ENCODE measurements at regions not wholly inside any gene's neighbourhood (a gene's known extent, or its start where the extent isn't known, plus 50 kb on each side); places are given as distances from the start of the nearest gene placed in this dataset.
A peak's percentile ranks its signal among the peaks of the same experiment; 100 is the strongest.

- no peaks in the 10 kb centered on the region for H4K20me1 ChIP-seq (ENCODE audit: control insufficient read depth, extremely low read depth, insufficient read depth, low read length)
- H3K4me2 ChIP-seq (ENCODE audit: extremely low read depth, insufficient read depth, low read length) = no peak overlapping the region
- no peak overlapping the region for H3K4me3 ChIP-seq (replicated peaks in 1 of 4; ENCODE audit: control extremely low read depth in 1 of 4, insufficient read depth in 1 of 4, low read depth in 3 of 4, low read length in 4 of 4)
- H3K27me3 ChIP-seq (ENCODE audit: control insufficient read depth, insufficient read depth, low read length) = no peaks in the 10 kb centered on the region
- TF ChIP-seq EZH2 (IDR thresholded peaks at IDR 0.05; ENCODE audit: low read length, missing control alignments) = no peak
- TF ChIP-seq CTCF (conservative IDR thresholded peaks at IDR 0.05 in 1 of 2, IDR thresholded peaks at IDR 0.05 in 1 of 2; ENCODE audit: low read depth in 1 of 2, low read length in 2 of 2) = no peak
- H3K4me1 ChIP-seq (ENCODE audit: control insufficient read depth, extremely low read depth, insufficient read depth, low read length) = no peaks in the 10 kb centered on the region
- H2AFZ ChIP-seq (ENCODE audit: low read length) = no peak overlapping the region
- no peaks in the 10 kb centered on the region for H3K36me3 ChIP-seq (ENCODE audit: control insufficient read depth, insufficient read depth, low read length)
- no peak overlapping the region for H3K27ac ChIP-seq (ENCODE audit: insufficient read depth, low read length)
- H3K9ac ChIP-seq (ENCODE audit: insufficient read depth, low read length) = no peak overlapping the region
- H3K79me2 ChIP-seq (ENCODE audit: control insufficient read depth, insufficient read depth, low read length) = no peaks in the 10 kb centered on the region
- no peak for DNase-seq (ENCODE audit: low read depth in 2 of 2)
- H3K9me3 ChIP-seq (ENCODE audit: control insufficient read depth, insufficient read depth, low read depth, low read length) = no peaks in the 10 kb centered on the region
Measured at GRCh38 chr2:196504788-196505187, 134.7 kb upstream of the CCDC150 start.

GRCh38 chr2:196510246-196510645 is 129.3 kb upstream of the CCDC150 start:
- H3K27me3 ChIP-seq (ENCODE audit: control insufficient read depth, insufficient read depth, low read length) = no peaks in the 10 kb centered on the region
- no peaks in the 10 kb centered on the region for H4K20me1 ChIP-seq (ENCODE audit: control insufficient read depth, extremely low read depth, insufficient read depth, low read length)
- H2AFZ ChIP-seq (ENCODE audit: low read length) = no peak overlapping the region
- no peak for DNase-seq (ENCODE audit: low read depth in 2 of 2)
- no peaks in the 10 kb centered on the region for H3K4me1 ChIP-seq (ENCODE audit: control insufficient read depth, extremely low read depth, insufficient read depth, low read length)
- no peak for TF ChIP-seq EZH2 (IDR thresholded peaks at IDR 0.05; ENCODE audit: low read length, missing control alignments)
- no peak for TF ChIP-seq CTCF (conservative IDR thresholded peaks at IDR 0.05 in 1 of 2, IDR thresholded peaks at IDR 0.05 in 1 of 2; ENCODE audit: low read depth in 1 of 2, low read length in 2 of 2)
- no peaks in the 10 kb centered on the region for H3K36me3 ChIP-seq (ENCODE audit: control insufficient read depth, insufficient read depth, low read length)
- H3K9ac ChIP-seq (ENCODE audit: insufficient read depth, low read length) = no peak overlapping the region
- no peak overlapping the region for H3K4me2 ChIP-seq (ENCODE audit: extremely low read depth, insufficient read depth, low read length)
- no peak overlapping the region for H3K4me3 ChIP-seq (replicated peaks in 1 of 4; ENCODE audit: control extremely low read depth in 1 of 4, insufficient read depth in 1 of 4, low read depth in 3 of 4, low read length in 4 of 4)
- H3K27ac ChIP-seq (ENCODE audit: insufficient read depth, low read length) = no peak overlapping the region
- no peaks in the 10 kb centered on the region for H3K79me2 ChIP-seq (ENCODE audit: control insufficient read depth, insufficient read depth, low read length)
- H3K9me3 ChIP-seq (ENCODE audit: control insufficient read depth, insufficient read depth, low read depth, low read length) = no peaks in the 10 kb centered on the region

GRCh38 chr2:196511258-196512168 is 128.0 kb upstream of the CCDC150 start:
- peak in 1 of 2 donors; percentile 37 for DNase-seq (ENCODE audit: low read depth in 2 of 2)
- H3K9ac ChIP-seq (ENCODE audit: insufficient read depth, low read length) = no peak overlapping the region
- H3K4me3 ChIP-seq (replicated peaks in 1 of 4; ENCODE audit: control extremely low read depth in 1 of 4, insufficient read depth in 1 of 4, low read depth in 3 of 4, low read length in 4 of 4) = no peak overlapping the region
- H2AFZ ChIP-seq (ENCODE audit: low read length) = no peak overlapping the region
- no peak overlapping the region for H3K27ac ChIP-seq (ENCODE audit: insufficient read depth, low read length)
- H4K20me1 ChIP-seq (ENCODE audit: control insufficient read depth, extremely low read depth, insufficient read depth, low read length) = no peaks in the 10 kb centered on the region
- no peaks in the 10 kb centered on the region for H3K79me2 ChIP-seq (ENCODE audit: control insufficient read depth, insufficient read depth, low read length)
- no peaks in the 10 kb centered on the region for H3K9me3 ChIP-seq (ENCODE audit: control insufficient read depth, insufficient read depth, low read depth, low read length)
- TF ChIP-seq EZH2 (IDR thresholded peaks at IDR 0.05; ENCODE audit: low read length, missing control alignments) (no peak), CTCF (conservative IDR thresholded peaks at IDR 0.05 in 1 of 2, IDR thresholded peaks at IDR 0.05 in 1 of 2; ENCODE audit: low read depth in 1 of 2, low read length in 2 of 2) (no peak)
- no peaks in the 10 kb centered on the region for H3K4me1 ChIP-seq (ENCODE audit: control insufficient read depth, extremely low read depth, insufficient read depth, low read length)
- no peaks in the 10 kb centered on the region for H3K36me3 ChIP-seq (ENCODE audit: control insufficient read depth, insufficient read depth, low read length)
- no peak overlapping the region for H3K4me2 ChIP-seq (ENCODE audit: extremely low read depth, insufficient read depth, low read length)
- no peaks in the 10 kb centered on the region for H3K27me3 ChIP-seq (ENCODE audit: control insufficient read depth, insufficient read depth, low read length)
